Calu3 (cell line): ENCODE measurements at regions not wholly inside any gene's neighbourhood (a gene's known extent, or its start where the extent isn't known, plus 50 kb on each side); places are given as distances from the start of the nearest gene placed in this dataset.

Experiments
- BruUV-seq: library from RNA; stranded (reverse); fragments of 400-500 nt; replicated peaks from 2 replicates; lab custom pipeline; 2021; lab: Mats Ljungman, UMichigan
- CTCF ChIA-PET: fragments of 300-600 bp; sonication (Branson Sonifier 250); formaldehyde crosslinking; loops from one replicate; lab custom pipeline; 2022; ENCODE audit warnings: antibody characterized with exemption; lab: Charles Lee
- DNase-seq: peaks from one replicate; pipeline ENCODE4 v3.0.0; 2022
- H3K27ac Mint-ChIP-seq: one replicate; pipeline ENCODE4 v1.8.0; 2022; ENCODE audit warnings: mixed read lengths; ENCODE audit not compliant: unreplicated experiment
- H3K27me3 Mint-ChIP-seq: one replicate; pipeline ENCODE4 v1.8.0; 2022; ENCODE audit warnings: mixed read lengths; ENCODE audit not compliant: unreplicated experiment
- H3K36me3 Mint-ChIP-seq: one replicate; pipeline ENCODE4 v1.8.0; 2022; ENCODE audit warnings: mild to moderate bottlenecking, moderate library complexity, mixed read lengths; ENCODE audit not compliant: insufficient read depth, unreplicated experiment
- H3K4me1 Mint-ChIP-seq: one replicate; pipeline ENCODE4 v1.8.0; 2022; ENCODE audit warnings: mild to moderate bottlenecking, low read depth, mixed read lengths; ENCODE audit not compliant: unreplicated experiment
- H3K4me3 Mint-ChIP-seq: one replicate; pipeline ENCODE4 v1.8.0; 2022; ENCODE audit warnings: mild to moderate bottlenecking, low read depth, moderate library complexity, mixed read lengths; ENCODE audit not compliant: unreplicated experiment
- H3K9me3 Mint-ChIP-seq: one replicate; pipeline ENCODE4 v1.8.0; 2022; ENCODE audit warnings: low read depth, mixed read lengths; ENCODE audit not compliant: unreplicated experiment
- CTCF ChIP-seq: fragments of 200-600 bp; IDR thresholded peaks from one replicate; pipeline ENCODE4 v1.8.0; 2022; ENCODE audit warnings: antibody characterized with exemption; ENCODE audit not compliant: unreplicated experiment
- intact Hi-C: fragments of 100-400 bp; cut with micrococcal nuclease; formaldehyde crosslinking; loops from one replicate; pipeline ENCODE4 v1.10.0; 2022; ENCODE audit not compliant: unreplicated experiment

GRCh38 chr6:86529635-86530034, 407.7 kb upstream of the HTR1E start:
- Mint-ChIP-seq H3K27ac (no peak overlapping the region), H3K27me3 (no peaks in the 10 kb centered on the region), H3K4me3 (no peak overlapping the region), H3K9me3 (no peaks in the 10 kb centered on the region), H3K4me1 (no peaks in the 10 kb centered on the region), H3K36me3 (no peaks in the 10 kb centered on the region)
- DNase-seq: no peak
- CTCF ChIA-PET: interaction anchor here (0.6 kb wide), 1 partner anchor 186 kb away, joined by 3 read pairs; no protein-coding TSS in a partner anchor
- no TSS peak for BruUV-seq
- no peak for TF ChIP-seq CTCF
- intact Hi-C loops: loop anchor here (1.0 kb wide), 1 partner anchor 9 kb away; no protein-coding TSS in a partner anchor

- no peaks in the 10 kb centered on the region for H3K4me1 Mint-ChIP-seq
- no peaks in the 10 kb centered on the region for H3K36me3 Mint-ChIP-seq
- H3K27me3 Mint-ChIP-seq: no peaks in the 10 kb centered on the region
- no peak for DNase-seq
- intact Hi-C loops: no loop called here
- BruUV-seq: no TSS peak
- no peak overlapping the region for H3K4me3 Mint-ChIP-seq
- CTCF ChIA-PET: no interaction called here
- H3K27ac Mint-ChIP-seq: no peak overlapping the region
- TF ChIP-seq CTCF: no peak
- no peaks in the 10 kb centered on the region for H3K9me3 Mint-ChIP-seq
These were observed 411.1 kb upstream of the HTR1E start for GRCh38 chr6:86526238-86526637.

- Mint-ChIP-seq H3K27me3 (no peaks in the 10 kb centered on the region), H3K4me1 (no peaks in the 10 kb centered on the region), H3K36me3 (no peaks in the 10 kb centered on the region), H3K9me3 (no peaks in the 10 kb centered on the region), H3K27ac (no peak overlapping the region), H3K4me3 (no peak overlapping the region)
- BruUV-seq: no TSS peak
- intact Hi-C loops: no loop called here
- TF ChIP-seq CTCF: no peak
- CTCF ChIA-PET: interaction anchor here (0.6 kb wide), 1 partner anchor 46 kb away, joined by 10 read pairs; no protein-coding TSS in a partner anchor
- no peak for DNase-seq
These were observed 421.2 kb upstream of the HTR1E start for GRCh38 chr6:86516087-86516486.

- Mint-ChIP-seq H3K4me3 (no peak overlapping the region), H3K4me1 (no peaks in the 10 kb centered on the region), H3K36me3 (no peaks in the 10 kb centered on the region), H3K27me3 (no peaks in the 10 kb centered on the region), H3K27ac (no peak overlapping the region), H3K9me3 (peaks cover 5% of the 10 kb centered on the region)
- intact Hi-C loops: no loop called here
- DNase-seq: no peak
- no TSS peak for BruUV-seq
- CTCF ChIA-PET: no interaction called here
- no peak for TF ChIP-seq CTCF
These were observed 425.4 kb upstream of the HTR1E start for GRCh38 chr6:86511962-86512361.
